WTC11 (cell line): ENCODE measurements at regions not wholly inside any gene's neighbourhood (a gene's known extent, or its start where the extent isn't known, plus 50 kb on each side); places are given as distances from the start of the nearest gene placed in this dataset.

Experiments used
- ATAC-seq: fragments of 200-7000 bp; cut with Tn5 transposase; 2 replicates; pipeline ENCODE4 v1.10.0; 2021; ENCODE audit warnings: mild to moderate bottlenecking, moderate library complexity
- CTCF ChIA-PET: fragments of 300-600 bp; sonication (Branson Sonifier 250); formaldehyde crosslinking; loops from one replicate; lab custom pipeline; 2021; ENCODE audit warnings: antibody characterized with exemption; lab: Charles Lee
- POLR2A ChIA-PET: fragments of 350-600 bp; sonication (Branson Sonifier 250); formaldehyde crosslinking; loops from one replicate; lab custom pipeline; 2021; ENCODE audit warnings: antibody characterized with exemption; lab: Charles Lee
- DNase-seq: peaks from one replicate; pipeline ENCODE4 v3.0.0; 2021; ENCODE audit warnings: low spot score
- H3K27ac Mint-ChIP-seq: 2 replicates; pipeline ENCODE4 v1.8.0; 2021; ENCODE audit warnings: mixed read lengths
- H3K27me3 Mint-ChIP-seq: 2 replicates; pipeline ENCODE4 v1.8.0; 2021; ENCODE audit warnings: low read depth, mild to moderate bottlenecking, moderate library complexity, mixed read lengths
- H3K36me3 Mint-ChIP-seq: 2 replicates; pipeline ENCODE4 v1.8.0; 2021; ENCODE audit warnings: mixed read lengths
- H3K4me1 Mint-ChIP-seq: 2 replicates; pipeline ENCODE4 v1.8.0; 2022; ENCODE audit warnings: mixed read lengths
- H3K4me3 Mint-ChIP-seq: 2 replicates; pipeline ENCODE4 v1.8.0; 2021; ENCODE audit warnings: mild to moderate bottlenecking, moderate library complexity, mixed read lengths
- H3K9me3 Mint-ChIP-seq: 2 replicates; pipeline ENCODE4 v1.8.0; 2021; ENCODE audit warnings: mixed read lengths
- AR ChIP-seq: fragments of 250-450 bp; sonication (Bioruptor Pico); IDR thresholded peaks from 2 replicates; pipeline ENCODE4 v1.9.0; 2021; ENCODE audit warnings: mild to moderate bottlenecking
- ATF2 ChIP-seq: sonication (generic); formaldehyde crosslinking; IDR thresholded peaks from 2 replicates; pipeline ENCODE4 v1.8.1; 2022; ENCODE audit warnings: low read depth, missing genetic modification reagents, borderline replicate concordance
- CREM ChIP-seq: sonication (generic); formaldehyde crosslinking; IDR thresholded peaks from 2 replicates; pipeline ENCODE4 v1.8.1; 2022; ENCODE audit warnings: mild to moderate bottlenecking, missing genetic modification reagents, moderate library complexity
- E2F1 ChIP-seq: sonication (generic); formaldehyde crosslinking; IDR thresholded peaks from 2 replicates; pipeline ENCODE4 v1.8.0; 2022; ENCODE audit warnings: mild to moderate bottlenecking, missing genetic modification reagents
- ESRRA ChIP-seq: sonication (generic); formaldehyde crosslinking; IDR thresholded peaks from 2 replicates; pipeline ENCODE4 v1.8.1; 2022; ENCODE audit warnings: mild to moderate bottlenecking, missing genetic modification reagents, borderline replicate concordance
- JAZF1 ChIP-seq: fragments of 250-450 bp; sonication (Bioruptor Pico); IDR thresholded peaks from 2 replicates; pipeline ENCODE4 v1.9.0; 2021; ENCODE audit warnings: moderate library complexity, mild to moderate bottlenecking, inconsistent platforms
- NFYB ChIP-seq: sonication (generic); formaldehyde crosslinking; conservative IDR thresholded peaks from 2 replicates; pipeline ENCODE4 v1.8.0; 2022; ENCODE audit warnings: low read depth, missing genetic modification reagents
- SMAD3 ChIP-seq: sonication (generic); formaldehyde crosslinking; IDR thresholded peaks from 2 replicates; pipeline ENCODE4 v1.8.0; 2022; ENCODE audit warnings: missing genetic modification reagents, mild to moderate bottlenecking, borderline replicate concordance
- USF2 ChIP-seq: sonication (generic); formaldehyde crosslinking; IDR thresholded peaks from 2 replicates; pipeline ENCODE4 v1.8.1; 2023; ENCODE audit warnings: mild to moderate bottlenecking, missing genetic modification reagents, moderate library complexity
- ZMAT4 ChIP-seq: fragments of 250-450 bp; sonication (Bioruptor Pico); IDR thresholded peaks from 2 replicates; pipeline ENCODE4 v1.9.0; 2021; ENCODE audit warnings: mild to moderate bottlenecking
- ZNF263 ChIP-seq: sonication (generic); formaldehyde crosslinking; IDR thresholded peaks from 2 replicates; pipeline ENCODE4 v1.8.1; 2022; ENCODE audit warnings: low read depth, mild to moderate bottlenecking, moderate library complexity, missing genetic modification reagents

- TF ChIP-seq ATF2 (no peak), CREM (CRISPR knock-in tag) (no peak), ZNF263 (CRISPR knock-in tag) (no peak), SMAD3 (CRISPR knock-in tag) (no peak), NFYB (CRISPR knock-in tag) (no peak)
These were observed 138.4 kb downstream of the CRYBB2 start (continued) for GRCh38 chr22:25357606-25358420.

- ChIA-PET CTCF (no interaction called here), POLR2A (no interaction called here)
These were observed 139.2 kb downstream of the CRYBB2 start for GRCh38 chr22:25358421-25359170.

More at GRCh38 chr22:25358421-25359170, 139.2 kb downstream of the CRYBB2 start:
- no peak for DNase-seq
- no peaks in the 10 kb centered on the region for H3K27me3 Mint-ChIP-seq
- TF ChIP-seq ESRRA, result no peak
- no peak for TF ChIP-seq JAZF1 (CRISPR knock-in tag)
- TF ChIP-seq AR (CRISPR knock-in tag), result no peak
- no peak for TF ChIP-seq USF2 (CRISPR knock-in tag)
- TF ChIP-seq E2F1, result no peak
- no peak for TF ChIP-seq ZMAT4 (CRISPR knock-in tag)
- TF ChIP-seq, all 79 proteins: peak for 0
- ATAC-seq, result no peak
- no peaks in the 10 kb centered on the region for H3K4me1 Mint-ChIP-seq
- no peak overlapping the region for H3K4me3 Mint-ChIP-seq
- H3K27ac Mint-ChIP-seq, result no peak overlapping the region
- H3K36me3 Mint-ChIP-seq, result no peaks in the 10 kb centered on the region; the same call in 1 of the 2 replicates
- no peaks in the 10 kb centered on the region for H3K9me3 Mint-ChIP-seq
